Esophagus muscularis mucosa (tissue), 3 donors: ENCODE measurements at regions not wholly inside any gene's neighbourhood (a gene's known extent, or its start where the extent isn't known, plus 50 kb on each side); places are given as distances from the start of the nearest gene placed in this dataset.

Source experiments
- EP300 ChIP-seq: sonication (generic); formaldehyde crosslinking; IDR thresholded peaks from one replicate; pipeline ENCODE4 v1.6.1; 2017; ENCODE audit warnings: antibody characterized with exemption
- POLR2A ChIP-seq: fragments of 450-650 bp; IDR thresholded peaks from one replicate; pipeline ENCODE4 v1.6.1; 2017; ENCODE audit warnings: antibody characterized with exemption, moderate library complexity, mild to moderate bottlenecking, low read depth
- POLR2AphosphoS5 ChIP-seq, 2 donors: sonication (generic); formaldehyde crosslinking; IDR thresholded peaks; one replicate each; pipeline ENCODE4 v1.6.1; 2017; ENCODE audit warnings: antibody characterized with exemption in 2 of 2

- TF ChIP-seq EP300 (no peak), POLR2A (no peak), POLR2AphosphoS5 (IDR thresholded peaks at IDR 0.05) (no peak)
Observed at GRCh38 chr3:35394905-35395304, 244.4 kb upstream of the ARPP21 start.
